Sigmoid colon (tissue), 3 donors: ENCODE measurements at regions not wholly inside any gene's neighbourhood (a gene's known extent, or its start where the extent isn't known, plus 50 kb on each side); places are given as distances from the start of the nearest gene placed in this dataset.

Experiments used
- POLR2A ChIP-seq, 2 donors: fragments of 450-650 bp; IDR thresholded peaks; one replicate each; pipeline ENCODE4 v1.6.1; 2016; ENCODE audit warnings: antibody characterized with exemption in 2 of 2, mild to moderate bottlenecking in 2 of 2, moderate library complexity in 2 of 2
- TF ChIP-seq, protein P1 (sequence below), 4 experiments: fragments of 450-650 bp in 3 of 4; fragments of 200-600 bp in 1 of 4; IDR thresholded peaks; one replicate each; pipeline ENCODE4 v1.5.1; 2016 to 2019; ENCODE audit warnings: antibody characterized with exemption in 4 of 4, mild to moderate bottlenecking in 3 of 4, moderate library complexity in 2 of 4

DNA sequence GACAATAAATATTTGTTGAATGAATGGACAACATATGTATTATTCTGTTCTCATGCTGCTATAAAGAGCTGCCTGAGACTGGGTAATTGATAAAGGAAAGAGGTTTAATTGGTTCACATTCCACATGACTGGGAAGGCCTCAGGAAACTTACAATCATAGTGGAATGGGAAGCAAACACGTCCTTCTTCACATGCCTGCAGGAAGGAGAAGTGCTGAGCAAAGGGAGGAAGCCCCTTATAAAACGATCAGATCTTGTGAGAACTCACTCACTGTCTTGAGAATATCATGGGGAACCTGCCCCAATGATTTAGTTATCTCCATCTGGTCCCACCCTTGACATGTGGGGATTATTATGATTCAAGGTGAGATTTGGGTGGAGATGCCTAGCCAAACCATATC is 233.9 kb upstream of the AADAT start:
- TF ChIP-seq, protein P1, sequence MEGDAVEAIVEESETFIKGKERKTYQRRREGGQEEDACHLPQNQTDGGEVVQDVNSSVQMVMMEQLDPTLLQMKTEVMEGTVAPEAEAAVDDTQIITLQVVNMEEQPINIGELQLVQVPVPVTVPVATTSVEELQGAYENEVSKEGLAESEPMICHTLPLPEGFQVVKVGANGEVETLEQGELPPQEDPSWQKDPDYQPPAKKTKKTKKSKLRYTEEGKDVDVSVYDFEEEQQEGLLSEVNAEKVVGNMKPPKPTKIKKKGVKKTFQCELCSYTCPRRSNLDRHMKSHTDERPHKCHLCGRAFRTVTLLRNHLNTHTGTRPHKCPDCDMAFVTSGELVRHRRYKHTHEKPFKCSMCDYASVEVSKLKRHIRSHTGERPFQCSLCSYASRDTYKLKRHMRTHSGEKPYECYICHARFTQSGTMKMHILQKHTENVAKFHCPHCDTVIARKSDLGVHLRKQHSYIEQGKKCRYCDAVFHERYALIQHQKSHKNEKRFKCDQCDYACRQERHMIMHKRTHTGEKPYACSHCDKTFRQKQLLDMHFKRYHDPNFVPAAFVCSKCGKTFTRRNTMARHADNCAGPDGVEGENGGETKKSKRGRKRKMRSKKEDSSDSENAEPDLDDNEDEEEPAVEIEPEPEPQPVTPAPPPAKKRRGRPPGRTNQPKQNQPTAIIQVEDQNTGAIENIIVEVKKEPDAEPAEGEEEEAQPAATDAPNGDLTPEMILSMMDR (IDR thresholded peaks at IDR 0.05): no peak
- TF ChIP-seq POLR2A (IDR thresholded peaks at IDR 0.05): no peak
